Heart right ventricle (tissue), 16 donors: ENCODE measurements at regions not wholly inside any gene's neighbourhood (a gene's known extent, or its start where the extent isn't known, plus 50 kb on each side); places are given as distances from the start of the nearest gene placed in this dataset.

ENCODE experiments used
- ATAC-seq, 8 donors: fragments of 200-7000 bp; cut with Tn5 transposase; one replicate each; pipeline ENCODE4 v1.9.1; 2020; ENCODE audit warnings: mild to moderate bottlenecking in 8 of 8, moderate library complexity in 8 of 8, moderate number of reproducible peaks in 1 of 8
- DNase-seq, 2 donors: peaks; one replicate each; pipeline ENCODE4 v3.0.0-alpha.2; 2020
- H3K27ac ChIP-seq, 10 donors: fragments of 200-600 bp; sonication (generic) in 2 of 10; one replicate each; pipeline versions ENCODE4 v1.5.0 to v1.8.0; 2020 to 2022; ENCODE audit warnings: mild to moderate bottlenecking in 3 of 10
- H3K27me3 ChIP-seq, 7 donors: fragments of 200-600 bp; one replicate each; pipeline ENCODE4 v1.8.0; 2021 to 2022; ENCODE audit warnings: mild to moderate bottlenecking in 2 of 7
- H3K36me3 ChIP-seq, 9 donors: fragments of 200-600 bp; sonication (generic) in 1 of 9; one replicate each; pipeline versions ENCODE4 v1.5.0 to v1.8.0; 2020 to 2022; ENCODE audit warnings: mild to moderate bottlenecking in 2 of 9
- H3K4me1 ChIP-seq, 9 donors: fragments of 200-600 bp; sonication (generic) in 1 of 9; one replicate each; pipeline versions ENCODE4 v1.5.0 to v1.8.0; 2020 to 2022; ENCODE audit warnings: mild to moderate bottlenecking in 4 of 9
- H3K4me3 ChIP-seq, 10 donors: fragments of 200-600 bp; sonication (generic) in 2 of 10; one replicate each; pipeline versions ENCODE4 v1.5.0 to v1.8.0; 2020 to 2022; ENCODE audit warnings: mild to moderate bottlenecking in 7 of 10, moderate library complexity in 2 of 10
- H3K9me3 ChIP-seq, 11 donors: fragments of 200-600 bp in 10 of 11; sonication (generic) in 2 of 11; one replicate each; pipeline versions ENCODE4 v1.5.0 to v1.8.0; 2013 to 2022; ENCODE audit warnings: mild to moderate bottlenecking in 2 of 11, control low read depth in 1 of 11, moderate library complexity in 1 of 11
- WGBS, 2 donors: extraction: QIAGEN DNeasy Blood & Tissue Kit; methylation state at CpG; one replicate each; pipeline ENCODE4 v1.1.7; 2013; ENCODE audit warnings: inconsistent platforms in 1 of 2; 5-methylcytosine and 5-hydroxymethylcytosine counted together
- intact Hi-C, 10 donors: fragments of 100-400 bp; cut with DNase I; formaldehyde crosslinking; loops; one replicate each; pipeline versions ENCODE4 v1.11.1 to v1.14.2; 2022
- TF ChIP-seq, protein P1 (sequence below), 9 donors: fragments of 200-600 bp; sonication (generic) in 2 of 9; IDR thresholded peaks; one replicate each; pipeline versions ENCODE4 v1.5.0 to v1.8.0; 2021 to 2022; ENCODE audit warnings: antibody characterized with exemption in 9 of 9, mild to moderate bottlenecking in 5 of 9, moderate library complexity in 1 of 9
- donor health status: Arrhythmogenic right ventricular cardiomyopathy.
- donor health status: ischemic (EF 13 %, LVEDD 7.1; RV severe dilation, severe dysfunction).
- donor health status: healthy with polysubstance abuse.
- donor health status: DM: no; HTN: yes; CAD: no.
- donor health status: DM: no; HTN: no; CAD: no.
- donor health status: ischemic (EF 25% LVEDD 6.9; RV normal size, moderate dysfunction).
- donor health status: ischemic (EF 25% LVEDD 5.7; RV mildly dilated, moderate dysfunction).
- donor health status: healthy.
- donor health status: DM: yes; HTN: yes; CAD: no.
- donor health status: Ischemic cardiomyopathy.
- donor health status: ischemic (EF 35%, LVEDD 5.7; RV mildly dilated, moderate dysfunction).
- donor health status: nonischemic (EF 11% LVEDD 7.7; RV severe dilation, severe dysfunction).
- donor health status: DM: yes; HTN: yes; CAD: no.
- donor health status: PGD.
- donor health status: ischemic (EF 29% LVEDD 5.4; RV normal size, mild dysfunction).
- donor health status: nonischemic (EF 23%, LVEDD 6.1; RV moderate dilation, normal function).

GRCh38 chr20:52259295-52259694 lies 67.7 kb upstream of the ZFP64 start:
- no peak overlapping the region for H3K27ac ChIP-seq
- 28 to 41% methylated on average over 2 of the region's 2 CpGs for WGBS, 2 donors
- no peaks in the 10 kb centered on the region for H3K36me3 ChIP-seq
- H3K4me3 ChIP-seq, result no peak overlapping the region
- ATAC-seq, result no peak
- H3K4me1 ChIP-seq, result no peaks in the 10 kb centered on the region
- H3K9me3 ChIP-seq, result no peaks in the 10 kb centered on the region
- TF ChIP-seq, protein P1, sequence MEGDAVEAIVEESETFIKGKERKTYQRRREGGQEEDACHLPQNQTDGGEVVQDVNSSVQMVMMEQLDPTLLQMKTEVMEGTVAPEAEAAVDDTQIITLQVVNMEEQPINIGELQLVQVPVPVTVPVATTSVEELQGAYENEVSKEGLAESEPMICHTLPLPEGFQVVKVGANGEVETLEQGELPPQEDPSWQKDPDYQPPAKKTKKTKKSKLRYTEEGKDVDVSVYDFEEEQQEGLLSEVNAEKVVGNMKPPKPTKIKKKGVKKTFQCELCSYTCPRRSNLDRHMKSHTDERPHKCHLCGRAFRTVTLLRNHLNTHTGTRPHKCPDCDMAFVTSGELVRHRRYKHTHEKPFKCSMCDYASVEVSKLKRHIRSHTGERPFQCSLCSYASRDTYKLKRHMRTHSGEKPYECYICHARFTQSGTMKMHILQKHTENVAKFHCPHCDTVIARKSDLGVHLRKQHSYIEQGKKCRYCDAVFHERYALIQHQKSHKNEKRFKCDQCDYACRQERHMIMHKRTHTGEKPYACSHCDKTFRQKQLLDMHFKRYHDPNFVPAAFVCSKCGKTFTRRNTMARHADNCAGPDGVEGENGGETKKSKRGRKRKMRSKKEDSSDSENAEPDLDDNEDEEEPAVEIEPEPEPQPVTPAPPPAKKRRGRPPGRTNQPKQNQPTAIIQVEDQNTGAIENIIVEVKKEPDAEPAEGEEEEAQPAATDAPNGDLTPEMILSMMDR (IDR thresholded peaks at IDR 0.05), result no peak
- intact Hi-C loops, result no loop called here
- H3K27me3 ChIP-seq, result peaks cover 0 to 27% (median 6%) of the 10 kb centered on the region in 7 donors
- DNase-seq, result no peak

DNA sequence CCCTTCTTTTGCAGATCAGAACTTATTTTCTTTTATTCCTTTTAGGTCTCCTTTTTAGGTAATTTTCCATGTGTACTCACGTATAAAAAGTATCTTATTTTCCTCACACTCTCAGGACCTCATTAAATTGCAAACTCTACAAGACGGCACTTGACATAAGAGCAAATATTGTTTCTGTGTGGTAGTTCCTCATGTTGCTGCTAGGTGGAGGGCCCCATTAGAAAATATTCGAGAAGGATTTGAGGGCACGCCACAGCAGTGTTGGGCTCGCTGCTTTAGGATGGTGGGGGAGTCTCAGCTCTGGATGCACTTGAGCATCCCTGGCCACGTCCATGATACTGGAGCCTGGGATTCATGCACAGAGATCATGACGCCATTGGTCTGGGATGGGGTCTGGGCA lies 64.9 kb upstream of the ZFP64 start:
- Histone ChIP-seq H3K4me3 (no peak overlapping the region), H3K36me3 (no peaks in the 10 kb centered on the region), H3K9me3 (no peaks in the 10 kb centered on the region), H3K4me1 (no peaks in the 10 kb centered on the region), H3K27me3 (peaks cover 0 to 17% (median 0%) of the 10 kb centered on the region in 7 donors), H3K27ac (no peak overlapping the region)
- ATAC-seq (no peak), DNase-seq (no peak)
- 86 to 87% methylated on average over 7 of the region's 7 CpGs for WGBS, 2 donors
- TF ChIP-seq, protein P1 (IDR thresholded peaks at IDR 0.05), result no peak
- intact Hi-C loops, result no loop called here

GRCh38 chr20:52252664-52253063 lies 61.1 kb upstream of the ZFP64 start:
- no peak overlapping the region for H3K27ac ChIP-seq
- intact Hi-C loops, result no loop called here
- H3K36me3 ChIP-seq, result no peaks in the 10 kb centered on the region
- DNase-seq (no peak), ATAC-seq (no peak)
- no peaks in the 10 kb centered on the region for H3K4me1 ChIP-seq
- no peaks in the 10 kb centered on the region for H3K9me3 ChIP-seq
- TF ChIP-seq, protein P1 (IDR thresholded peaks at IDR 0.05), result no peak
- H3K27me3 ChIP-seq, result peaks cover 0 to 10% (median 2%) of the 10 kb centered on the region in 7 donors
- no peak overlapping the region for H3K4me3 ChIP-seq
- 87 to 88% methylated on average over 5 of the region's 5 CpGs for WGBS, 2 donors

- DNase-seq (no peak), ATAC-seq (no peak)
- WGBS, 2 donors, result 87 to 92% methylated on average over 2 of the region's 2 CpGs
Measured at GRCh38 chr20:52251827-52252226, 60.2 kb upstream of the ZFP64 start.

More at GRCh38 chr20:52251827-52252226, 60.2 kb upstream of the ZFP64 start:
- H3K36me3 ChIP-seq, result no peaks in the 10 kb centered on the region
- H3K4me3 ChIP-seq, result no peak overlapping the region
- TF ChIP-seq, protein P1 (IDR thresholded peaks at IDR 0.05), result no peak
- no peaks in the 10 kb centered on the region for H3K4me1 ChIP-seq
- H3K9me3 ChIP-seq, result no peaks in the 10 kb centered on the region
- peaks cover 0 to 10% (median 4%) of the 10 kb centered on the region in 7 donors for H3K27me3 ChIP-seq
- intact Hi-C loops, result no loop called here
- H3K27ac ChIP-seq, result no peak overlapping the region
